Breast epithelium (tissue), 4 donors: ENCODE measurements at regions not wholly inside any gene's neighbourhood (a gene's known extent, or its start where the extent isn't known, plus 50 kb on each side); places are given as distances from the start of the nearest gene placed in this dataset.

ENCODE experiments used
- DNase-seq, 2 donors: peaks; one replicate each; pipeline ENCODE4 v3.0.0-alpha.2; 2019; ENCODE audit warnings: low spot score in 2 of 2
- H3K27ac ChIP-seq, 2 donors: fragments of 200-600 bp; sonication (generic) in 1 of 2; one replicate each; pipeline ENCODE4 v1.5.1; 2016 to 2019; ENCODE audit warnings: mild to moderate bottlenecking in 1 of 2
- H3K27me3 ChIP-seq, 2 donors: fragments of 200-600 bp; sonication (generic) in 1 of 2; one replicate each; pipeline versions ENCODE4 v1.5.1 to v1.6.0; 2017 to 2019; ENCODE audit warnings: control low read depth in 1 of 2, mild to moderate bottlenecking in 1 of 2
- H3K36me3 ChIP-seq: fragments of 200-600 bp; one replicate; pipeline ENCODE4 v1.5.1; 2019
- H3K4me1 ChIP-seq, 2 donors: fragments of 200-600 bp; sonication (generic); one replicate each; pipeline ENCODE4 v1.5.1; 2016 to 2019; ENCODE audit warnings: control low read depth in 1 of 2
- H3K4me3 ChIP-seq, 3 donors: fragments of 200-600 bp; sonication (generic); 1 replicate in 2 of 3; 2 replicates in 1 of 3; pipeline ENCODE4 v1.5.1; 2016 to 2019; ENCODE audit warnings: mild to moderate bottlenecking in 3 of 3, moderate library complexity in 2 of 3
- H3K9me3 ChIP-seq, 2 donors: fragments of 200-600 bp; sonication (generic) in 1 of 2; one replicate each; pipeline ENCODE4 v1.5.1; 2016 to 2019; ENCODE audit warnings: control low read depth in 1 of 2
- CTCF ChIP-seq, 3 donors: fragments of 450-650 bp; IDR thresholded peaks; one replicate each; pipeline ENCODE4 v1.5.1; 2016 to 2017; ENCODE audit warnings: antibody characterized with exemption in 3 of 3, mild to moderate bottlenecking in 3 of 3, moderate library complexity in 3 of 3
- POLR2A ChIP-seq: fragments of 450-650 bp; IDR thresholded peaks from one replicate; pipeline ENCODE4 v1.6.1; 2016; ENCODE audit warnings: antibody characterized with exemption, mild to moderate bottlenecking, moderate library complexity
- POLR2AphosphoS5 ChIP-seq, 3 donors: sonication (generic); formaldehyde crosslinking; IDR thresholded peaks; one replicate each; pipeline ENCODE4 v1.6.1; 2017; ENCODE audit warnings: antibody characterized with exemption in 3 of 3
- intact Hi-C: fragments of 100-400 bp; cut with DNase I; formaldehyde crosslinking; loops from one replicate; pipeline ENCODE4 v1.15.1; 2023; ENCODE audit warnings: low total_unique reads

- no peak for DNase-seq
- Histone ChIP-seq H3K27ac (no peak overlapping the region), H3K4me3 (no peak overlapping the region), H3K27me3 (no peaks in the 10 kb centered on the region), H3K36me3 (peaks cover under 1% of the 10 kb centered on the region), H3K9me3 (peaks cover 0 to 8% of the 10 kb centered on the region in 2 donors), H3K4me1 (no peaks in the 10 kb centered on the region)
- intact Hi-C loops: no loop called here
- no peak for TF ChIP-seq POLR2AphosphoS5 (IDR thresholded peaks at IDR 0.05)
- no peak for TF ChIP-seq CTCF (IDR thresholded peaks at IDR 0.05)
- no peak for TF ChIP-seq POLR2A
These were observed 382.9 kb downstream of the TFEC start for GRCh38 chr7:115647712-115648111.

DNA sequence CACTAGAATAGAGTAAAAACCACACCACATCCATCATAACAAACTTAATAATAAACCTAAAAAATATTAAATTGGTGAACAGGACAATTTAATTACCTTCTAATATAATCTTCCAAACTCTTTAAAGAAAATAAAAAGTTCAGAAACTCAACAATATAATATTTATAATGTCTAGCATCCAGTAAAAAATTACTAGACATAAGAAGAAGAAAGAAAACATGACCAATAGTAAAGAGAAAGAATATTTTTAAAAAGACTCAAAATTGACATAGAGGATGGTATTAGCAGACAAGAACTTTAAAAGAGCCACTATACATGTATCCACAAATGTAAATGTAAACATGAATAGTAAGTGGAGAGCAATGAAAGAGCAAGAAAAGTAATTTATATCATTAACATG, 388.4 kb downstream of the TFEC start:
- Histone ChIP-seq H3K4me3 (no peak overlapping the region), H3K36me3 (peaks cover 7% of the 10 kb centered on the region), H3K4me1 (no peaks in the 10 kb centered on the region), H3K27ac (no peak overlapping the region), H3K9me3 (peaks cover 0 to 22% of the 10 kb centered on the region in 2 donors), H3K27me3 (no peaks in the 10 kb centered on the region)
- DNase-seq: no peak
- no peak for TF ChIP-seq POLR2AphosphoS5 (IDR thresholded peaks at IDR 0.05)
- no peak for TF ChIP-seq POLR2A
- no peak for TF ChIP-seq CTCF (IDR thresholded peaks at IDR 0.05)
- intact Hi-C loops: no loop called here

DNA sequence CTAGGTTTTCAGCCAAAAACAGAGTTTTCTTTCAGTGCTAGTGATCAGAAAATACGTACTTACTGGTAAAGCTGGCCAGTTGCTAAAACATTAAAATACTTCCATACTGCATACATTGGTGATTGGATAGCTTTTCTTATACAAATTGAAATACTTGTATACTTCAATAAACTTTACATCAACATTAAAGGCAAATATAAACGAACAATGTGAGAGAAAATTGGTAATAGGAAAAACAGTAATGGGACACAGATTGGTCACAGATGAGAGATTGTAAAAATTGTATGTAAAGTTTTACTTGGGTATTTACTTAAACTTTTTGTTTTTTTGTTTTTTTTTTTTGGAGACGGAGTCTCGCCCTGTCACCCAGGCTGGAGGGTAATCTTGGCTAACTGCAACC, 391.7 kb downstream of the TFEC start:
- Histone ChIP-seq H3K4me1 (no peaks in the 10 kb centered on the region), H3K9me3 (peaks cover 0 to 15% of the 10 kb centered on the region in 2 donors), H3K27ac (no peak overlapping the region), H3K36me3 (peaks cover 7% of the 10 kb centered on the region), H3K4me3 (no peak overlapping the region), H3K27me3 (no peaks in the 10 kb centered on the region)
- DNase-seq: no peak
- no peak for TF ChIP-seq POLR2A
- TF ChIP-seq CTCF (IDR thresholded peaks at IDR 0.05): no peak
- TF ChIP-seq POLR2AphosphoS5 (IDR thresholded peaks at IDR 0.05): no peak
- intact Hi-C loops: no loop called here

- peaks cover under 1% of the 10 kb centered on the region for H3K36me3 ChIP-seq
- H3K4me3 ChIP-seq: no peak overlapping the region
- intact Hi-C loops: no loop called here
- DNase-seq: no peak
- H3K4me1 ChIP-seq: no peaks in the 10 kb centered on the region
- peaks cover 0 to 8% of the 10 kb centered on the region in 2 donors for H3K9me3 ChIP-seq
- no peak for TF ChIP-seq POLR2AphosphoS5 (IDR thresholded peaks at IDR 0.05)
- TF ChIP-seq POLR2A: no peak
- TF ChIP-seq CTCF (IDR thresholded peaks at IDR 0.05): no peak
- H3K27ac ChIP-seq: no peak overlapping the region
- no peaks in the 10 kb centered on the region for H3K27me3 ChIP-seq
These were observed 393.4 kb downstream of the TFEC start for GRCh38 chr7:115637128-115637527.

DNA sequence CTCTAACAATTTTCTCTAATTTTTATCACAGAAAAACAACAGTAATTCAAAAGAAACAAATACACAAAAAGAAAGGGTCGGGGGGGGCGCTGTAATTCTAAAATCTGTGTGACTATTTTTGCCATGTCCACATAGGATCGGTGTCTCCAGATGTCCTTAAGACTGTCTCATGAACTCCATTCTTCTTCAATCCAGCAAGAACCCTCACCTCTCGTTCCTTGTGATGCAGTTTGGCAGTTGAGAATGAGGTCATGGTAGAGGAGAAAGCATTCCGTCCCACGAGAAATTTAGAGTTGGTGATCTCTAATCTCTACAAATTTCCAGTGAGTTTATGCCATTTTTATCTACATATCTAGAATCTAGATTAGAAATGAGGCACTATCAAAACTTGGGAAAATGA, 394.7 kb downstream of the TFEC start:
- intact Hi-C loops: no loop called here
- H3K4me1 ChIP-seq: no peaks in the 10 kb centered on the region
- no peak overlapping the region for H3K27ac ChIP-seq
- H3K27me3 ChIP-seq: no peaks in the 10 kb centered on the region
- TF ChIP-seq CTCF (IDR thresholded peaks at IDR 0.05): no peak
- no peak for TF ChIP-seq POLR2AphosphoS5 (IDR thresholded peaks at IDR 0.05)
- no peak for TF ChIP-seq POLR2A
- H3K4me3 ChIP-seq: no peak overlapping the region
- DNase-seq: no peak
- H3K9me3 ChIP-seq: no peaks in the 10 kb centered on the region
- no peaks in the 10 kb centered on the region for H3K36me3 ChIP-seq
